GM23338 (cell line): ENCODE measurements at regions not wholly inside any gene's neighbourhood (a gene's known extent, or its start where the extent isn't known, plus 50 kb on each side); places are given as distances from the start of the nearest gene placed in this dataset.

Experiments used
- EZH2 ChIP-seq: fragments of 200-600 bp; sonication (generic); IDR thresholded peaks from one replicate; pipeline ENCODE4 v1.8.0; 2017; ENCODE audit warnings: antibody characterized with exemption, mild to moderate bottlenecking, low read depth; ENCODE audit not compliant: unreplicated experiment
- EZH2phosphoT487 ChIP-seq: fragments of 200-600 bp; sonication (generic); IDR thresholded peaks from one replicate; pipeline ENCODE4 v1.8.1; 2018; ENCODE audit warnings: antibody characterized with exemption; ENCODE audit not compliant: unreplicated experiment
- JUNB ChIP-seq: IDR thresholded peaks from one replicate; pipeline ENCODE4 v1.6.1; 2016; ENCODE audit warnings: antibody characterized with exemption; ENCODE audit not compliant: unreplicated experiment
- POLR2AphosphoS5 ChIP-seq: IDR thresholded peaks from 2 replicates; pipeline ENCODE4 v1.6.1; 2016; ENCODE audit warnings: antibody characterized with exemption, low read depth
- TF ChIP-seq, protein P1 (sequence below), 2 experiments: fragments of 200-600 bp in 1 of 2; sonication (generic) in 1 of 2; conservative IDR thresholded peaks; 2 replicates each; pipeline versions ENCODE4 v1.5.1 to v1.6.1; 2016 to 2017; ENCODE audit warnings: antibody characterized with exemption in 2 of 2, low read depth in 2 of 2, mild to moderate bottlenecking in 2 of 2, moderate library complexity in 1 of 2
- TF ChIP-seq, protein P2 (sequence below): IDR thresholded peaks from one replicate; pipeline ENCODE4 v1.6.1; 2018; ENCODE audit warnings: antibody characterized with exemption; ENCODE audit not compliant: unreplicated experiment

DNA sequence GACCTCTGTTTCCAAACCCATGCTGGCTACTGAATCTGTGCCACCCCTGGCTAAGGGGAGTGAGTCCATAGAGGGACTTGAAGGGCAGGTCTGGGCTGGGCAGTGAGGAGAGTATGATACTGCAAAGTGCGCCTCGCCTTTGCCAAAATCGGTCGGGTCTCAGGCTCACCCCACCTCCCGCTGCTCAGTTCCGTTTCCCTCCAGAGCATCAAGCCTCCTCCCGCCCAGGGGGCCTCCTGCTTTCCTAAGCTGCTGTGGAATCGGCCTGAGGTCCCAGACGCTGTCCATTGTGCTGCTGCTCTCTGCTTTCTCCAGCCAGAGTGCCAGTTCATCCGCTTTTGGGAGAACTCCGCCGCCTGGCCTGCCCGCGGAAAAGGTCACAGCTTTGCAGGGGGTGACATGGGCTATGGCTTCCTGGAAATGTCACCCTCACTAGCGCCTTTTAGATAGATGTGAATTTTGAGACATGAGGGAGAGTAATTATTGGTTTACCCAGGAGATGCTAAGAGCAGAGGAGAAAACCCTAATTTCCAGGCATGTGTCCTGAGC, 1418.4 kb downstream of the UQCRFS1 start:
- TF ChIP-seq, protein P1, sequence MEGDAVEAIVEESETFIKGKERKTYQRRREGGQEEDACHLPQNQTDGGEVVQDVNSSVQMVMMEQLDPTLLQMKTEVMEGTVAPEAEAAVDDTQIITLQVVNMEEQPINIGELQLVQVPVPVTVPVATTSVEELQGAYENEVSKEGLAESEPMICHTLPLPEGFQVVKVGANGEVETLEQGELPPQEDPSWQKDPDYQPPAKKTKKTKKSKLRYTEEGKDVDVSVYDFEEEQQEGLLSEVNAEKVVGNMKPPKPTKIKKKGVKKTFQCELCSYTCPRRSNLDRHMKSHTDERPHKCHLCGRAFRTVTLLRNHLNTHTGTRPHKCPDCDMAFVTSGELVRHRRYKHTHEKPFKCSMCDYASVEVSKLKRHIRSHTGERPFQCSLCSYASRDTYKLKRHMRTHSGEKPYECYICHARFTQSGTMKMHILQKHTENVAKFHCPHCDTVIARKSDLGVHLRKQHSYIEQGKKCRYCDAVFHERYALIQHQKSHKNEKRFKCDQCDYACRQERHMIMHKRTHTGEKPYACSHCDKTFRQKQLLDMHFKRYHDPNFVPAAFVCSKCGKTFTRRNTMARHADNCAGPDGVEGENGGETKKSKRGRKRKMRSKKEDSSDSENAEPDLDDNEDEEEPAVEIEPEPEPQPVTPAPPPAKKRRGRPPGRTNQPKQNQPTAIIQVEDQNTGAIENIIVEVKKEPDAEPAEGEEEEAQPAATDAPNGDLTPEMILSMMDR (conservative IDR thresholded peaks at IDR 0.05; ENCODE audit: low read depth in 2 of 2) = no peak
- no peak for TF ChIP-seq EZH2
- no peak for TF ChIP-seq JUNB
- TF ChIP-seq EZH2phosphoT487 = no peak
- TF ChIP-seq POLR2AphosphoS5 = no peak
- TF ChIP-seq, protein P2, sequence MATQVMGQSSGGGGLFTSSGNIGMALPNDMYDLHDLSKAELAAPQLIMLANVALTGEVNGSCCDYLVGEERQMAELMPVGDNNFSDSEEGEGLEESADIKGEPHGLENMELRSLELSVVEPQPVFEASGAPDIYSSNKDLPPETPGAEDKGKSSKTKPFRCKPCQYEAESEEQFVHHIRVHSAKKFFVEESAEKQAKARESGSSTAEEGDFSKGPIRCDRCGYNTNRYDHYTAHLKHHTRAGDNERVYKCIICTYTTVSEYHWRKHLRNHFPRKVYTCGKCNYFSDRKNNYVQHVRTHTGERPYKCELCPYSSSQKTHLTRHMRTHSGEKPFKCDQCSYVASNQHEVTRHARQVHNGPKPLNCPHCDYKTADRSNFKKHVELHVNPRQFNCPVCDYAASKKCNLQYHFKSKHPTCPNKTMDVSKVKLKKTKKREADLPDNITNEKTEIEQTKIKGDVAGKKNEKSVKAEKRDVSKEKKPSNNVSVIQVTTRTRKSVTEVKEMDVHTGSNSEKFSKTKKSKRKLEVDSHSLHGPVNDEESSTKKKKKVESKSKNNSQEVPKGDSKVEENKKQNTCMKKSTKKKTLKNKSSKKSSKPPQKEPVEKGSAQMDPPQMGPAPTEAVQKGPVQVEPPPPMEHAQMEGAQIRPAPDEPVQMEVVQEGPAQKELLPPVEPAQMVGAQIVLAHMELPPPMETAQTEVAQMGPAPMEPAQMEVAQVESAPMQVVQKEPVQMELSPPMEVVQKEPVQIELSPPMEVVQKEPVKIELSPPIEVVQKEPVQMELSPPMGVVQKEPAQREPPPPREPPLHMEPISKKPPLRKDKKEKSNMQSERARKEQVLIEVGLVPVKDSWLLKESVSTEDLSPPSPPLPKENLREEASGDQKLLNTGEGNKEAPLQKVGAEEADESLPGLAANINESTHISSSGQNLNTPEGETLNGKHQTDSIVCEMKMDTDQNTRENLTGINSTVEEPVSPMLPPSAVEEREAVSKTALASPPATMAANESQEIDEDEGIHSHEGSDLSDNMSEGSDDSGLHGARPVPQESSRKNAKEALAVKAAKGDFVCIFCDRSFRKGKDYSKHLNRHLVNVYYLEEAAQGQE = peak; percentile 66
